Hematopoietic multipotent progenitor cell treated with erythropoietin and hydrocortisone succinate and interleukin-3 and kit ligand, for 17 days (in vitro differentiated cells): ENCODE measurements at regions not wholly inside any gene's neighbourhood (a gene's known extent, or its start where the extent isn't known, plus 50 kb on each side); places are given as distances from the start of the nearest gene placed in this dataset.
"Not testable (repeated sequence)": the region's sequence is repeated elsewhere in the genome, so short reads cannot be mapped to it uniquely, and the experiment has no call there.

Experiments used
- DNase-seq: peaks from one replicate; pipeline ENCODE4 v3.0.0-alpha.2; 2015; ENCODE audit warnings: low spot score

GRCh38 chr10:3347413-3348182 lies 175.0 kb upstream of the PITRM1 start:
- DNase-seq: no peak

GRCh38 chr10:3346851-3347250 lies 174.3 kb upstream of the PITRM1 start:
- DNase-seq: no peak

GRCh38 chr10:3342771-3343170 lies 170.2 kb upstream of the PITRM1 start:
- DNase-seq: no peak

GRCh38 chr10:3340127-3340730 lies 167.6 kb upstream of the PITRM1 start:
- no peak for DNase-seq

- DNase-seq: no peak
Measured at GRCh38 chr10:3339531-3339950, 167.0 kb upstream of the PITRM1 start.

GRCh38 chr10:3339121-3339520 lies 166.5 kb upstream of the PITRM1 start:
- no peak for DNase-seq

GRCh38 chr10:3337741-3338140 lies 165.2 kb upstream of the PITRM1 start:
- DNase-seq: no peak

- no peak for DNase-seq
Measured at GRCh38 chr10:3336673-3337293, 164.2 kb upstream of the PITRM1 start.

- no peak for DNase-seq
Measured at GRCh38 chr10:3333426-3333825, 160.8 kb upstream of the PITRM1 start.

GRCh38 chr10:3331690-3332230 lies 159.2 kb upstream of the PITRM1 start:
- DNase-seq: no peak

- DNase-seq: no peak
Measured at GRCh38 chr10:3331187-3331586, 158.6 kb upstream of the PITRM1 start.

GRCh38 chr10:3330663-3331062 lies 158.1 kb upstream of the PITRM1 start:
- DNase-seq: no peak

GRCh38 chr10:3325954-3326750 lies 153.6 kb upstream of the PITRM1 start:
- no peak for DNase-seq

- no peak for DNase-seq
Measured at GRCh38 chr10:3324612-3325038, 152.0 kb upstream of the PITRM1 start.

GRCh38 chr10:3323865-3324498 lies 151.4 kb upstream of the PITRM1 start:
- no peak for DNase-seq

- DNase-seq: no peak
Measured at GRCh38 chr10:3321123-3321522, 148.5 kb upstream of the PITRM1 start.

GRCh38 chr10:3319811-3320226 lies 147.2 kb upstream of the PITRM1 start:
- DNase-seq: no peak

- DNase-seq: not testable (repeated sequence)
Measured at GRCh38 chr10:3318480-3318807, 145.9 kb upstream of the PITRM1 start.

- not testable (repeated sequence) for DNase-seq
Measured at GRCh38 chr10:3317553-3318479, 145.2 kb upstream of the PITRM1 start.

- not testable (repeated sequence) for DNase-seq
Measured at GRCh38 chr10:3314445-3315085, 142.0 kb upstream of the PITRM1 start.
